Peyer's patch (tissue), 4 donors: ENCODE measurements at regions not wholly inside any gene's neighbourhood (a gene's known extent, or its start where the extent isn't known, plus 50 kb on each side); places are given as distances from the start of the nearest gene placed in this dataset.

Experiments used
- DNase-seq, 3 donors: peaks; one replicate each; pipeline ENCODE4 v3.0.0-alpha.2; 2017 to 2019
- H3K27ac ChIP-seq, 4 donors: fragments of 200-600 bp; sonication (generic); one replicate each; pipeline ENCODE4 v1.5.1; 2016 to 2019
- H3K27me3 ChIP-seq, 2 donors: fragments of 200-600 bp; sonication (generic); one replicate each; pipeline ENCODE4 v1.5.1; 2019
- H3K36me3 ChIP-seq, 3 donors: fragments of 200-600 bp; sonication (generic); one replicate each; pipeline ENCODE4 v1.5.1; 2016 to 2019
- H3K4me1 ChIP-seq, 4 donors: fragments of 200-600 bp; sonication (generic); one replicate each; pipeline ENCODE4 v1.5.1; 2016 to 2019
- H3K4me3 ChIP-seq, 4 donors: fragments of 200-600 bp; sonication (generic); 1 replicate in 3 of 4; 2 replicates in 1 of 4; pipeline ENCODE4 v1.5.1; 2016 to 2019; ENCODE audit warnings: mild to moderate bottlenecking in 1 of 4
- H3K9me3 ChIP-seq, 4 donors: fragments of 200-600 bp; sonication (generic); one replicate each; pipeline ENCODE4 v1.5.1; 2016 to 2019; ENCODE audit warnings: mild to moderate bottlenecking in 1 of 4
- POLR2A ChIP-seq, 2 donors: fragments of 450-650 bp; IDR thresholded peaks; one replicate each; pipeline ENCODE4 v1.5.1; 2017; ENCODE audit warnings: antibody characterized with exemption in 2 of 2, mild to moderate bottlenecking in 2 of 2, moderate library complexity in 2 of 2
- TF ChIP-seq, protein P1 (sequence below), 6 experiments: fragments of 450-650 bp in 4 of 6; fragments of 200-600 bp in 2 of 6; sonication (generic) in 1 of 6; IDR thresholded peaks; one replicate each; pipeline ENCODE4 v1.5.1; 2017 to 2019; ENCODE audit warnings: antibody characterized with exemption in 6 of 6, mild to moderate bottlenecking in 3 of 6, moderate library complexity in 1 of 6

DNA sequence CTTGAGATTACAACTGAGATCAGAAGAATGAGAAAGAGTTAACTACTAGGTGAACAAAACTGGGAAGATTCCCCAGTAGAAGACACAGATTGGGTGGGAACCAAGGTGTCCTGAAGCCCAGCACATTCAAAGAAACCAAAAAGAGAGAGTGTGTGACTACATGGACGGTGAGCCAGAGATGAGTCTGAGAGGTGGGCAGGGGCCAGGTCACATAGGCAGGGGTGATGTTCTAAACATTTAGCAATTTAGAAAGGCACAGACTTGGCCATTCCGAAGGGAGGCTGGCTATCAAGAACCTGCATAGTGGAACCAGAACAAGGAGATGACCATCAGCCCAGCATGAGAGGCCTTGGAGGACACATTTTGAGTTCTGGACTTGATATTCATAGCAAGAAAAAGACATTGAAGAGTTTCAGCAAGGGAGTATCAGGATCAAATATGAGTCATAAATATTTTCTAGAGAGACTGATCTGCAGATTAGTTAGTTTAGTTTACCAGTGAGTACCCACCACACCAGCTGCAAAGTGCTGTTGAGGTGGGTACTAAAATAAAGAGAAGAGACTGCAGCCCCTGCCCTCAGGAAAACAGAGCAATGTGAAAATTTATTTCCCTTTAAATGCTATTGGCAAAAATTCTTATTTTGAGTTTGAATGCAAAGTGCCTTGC lies 340.5 kb upstream of the PRDM1 start:
- Histone ChIP-seq H3K4me1 (no peaks in the 10 kb centered on the region), H3K27me3 (no peaks in the 10 kb centered on the region), H3K9me3 (no peaks in the 10 kb centered on the region), H3K4me3 (no peak overlapping the region), H3K27ac (no peak overlapping the region), H3K36me3 (no peaks in the 10 kb centered on the region)
- no peak for DNase-seq
- TF ChIP-seq, protein P1, sequence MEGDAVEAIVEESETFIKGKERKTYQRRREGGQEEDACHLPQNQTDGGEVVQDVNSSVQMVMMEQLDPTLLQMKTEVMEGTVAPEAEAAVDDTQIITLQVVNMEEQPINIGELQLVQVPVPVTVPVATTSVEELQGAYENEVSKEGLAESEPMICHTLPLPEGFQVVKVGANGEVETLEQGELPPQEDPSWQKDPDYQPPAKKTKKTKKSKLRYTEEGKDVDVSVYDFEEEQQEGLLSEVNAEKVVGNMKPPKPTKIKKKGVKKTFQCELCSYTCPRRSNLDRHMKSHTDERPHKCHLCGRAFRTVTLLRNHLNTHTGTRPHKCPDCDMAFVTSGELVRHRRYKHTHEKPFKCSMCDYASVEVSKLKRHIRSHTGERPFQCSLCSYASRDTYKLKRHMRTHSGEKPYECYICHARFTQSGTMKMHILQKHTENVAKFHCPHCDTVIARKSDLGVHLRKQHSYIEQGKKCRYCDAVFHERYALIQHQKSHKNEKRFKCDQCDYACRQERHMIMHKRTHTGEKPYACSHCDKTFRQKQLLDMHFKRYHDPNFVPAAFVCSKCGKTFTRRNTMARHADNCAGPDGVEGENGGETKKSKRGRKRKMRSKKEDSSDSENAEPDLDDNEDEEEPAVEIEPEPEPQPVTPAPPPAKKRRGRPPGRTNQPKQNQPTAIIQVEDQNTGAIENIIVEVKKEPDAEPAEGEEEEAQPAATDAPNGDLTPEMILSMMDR (IDR thresholded peaks at IDR 0.05), result no peak
- TF ChIP-seq POLR2A (IDR thresholded peaks at IDR 0.05), result no peak

DNA sequence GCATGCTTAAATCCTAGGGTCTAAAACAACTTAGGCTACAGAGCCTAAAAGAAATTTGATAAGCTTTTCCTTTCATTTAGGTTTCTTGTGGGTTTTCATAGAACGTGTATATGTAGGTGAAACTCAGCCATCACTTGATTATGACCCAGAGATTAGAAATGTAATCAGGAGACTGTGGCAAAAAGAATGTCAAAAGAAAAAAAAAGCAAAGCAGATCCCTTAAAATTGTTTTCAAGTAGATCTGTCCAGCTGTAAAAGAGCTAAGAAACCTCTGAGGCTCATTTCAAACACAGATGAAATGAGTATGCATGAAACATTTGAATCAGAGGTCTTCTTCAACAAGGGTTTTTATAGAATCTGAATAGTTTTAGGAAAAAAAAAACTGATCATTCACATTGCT lies 341.3 kb upstream of the PRDM1 start:
- no peak for DNase-seq
- no peaks in the 10 kb centered on the region for H3K36me3 ChIP-seq
- H3K27me3 ChIP-seq, result no peaks in the 10 kb centered on the region
- no peak overlapping the region for H3K27ac ChIP-seq
- TF ChIP-seq, protein P1 (IDR thresholded peaks at IDR 0.05), result no peak
- no peak for TF ChIP-seq POLR2A (IDR thresholded peaks at IDR 0.05)
- H3K9me3 ChIP-seq, result no peaks in the 10 kb centered on the region
- no peaks in the 10 kb centered on the region for H3K4me1 ChIP-seq
- H3K4me3 ChIP-seq, result no peak overlapping the region

DNA sequence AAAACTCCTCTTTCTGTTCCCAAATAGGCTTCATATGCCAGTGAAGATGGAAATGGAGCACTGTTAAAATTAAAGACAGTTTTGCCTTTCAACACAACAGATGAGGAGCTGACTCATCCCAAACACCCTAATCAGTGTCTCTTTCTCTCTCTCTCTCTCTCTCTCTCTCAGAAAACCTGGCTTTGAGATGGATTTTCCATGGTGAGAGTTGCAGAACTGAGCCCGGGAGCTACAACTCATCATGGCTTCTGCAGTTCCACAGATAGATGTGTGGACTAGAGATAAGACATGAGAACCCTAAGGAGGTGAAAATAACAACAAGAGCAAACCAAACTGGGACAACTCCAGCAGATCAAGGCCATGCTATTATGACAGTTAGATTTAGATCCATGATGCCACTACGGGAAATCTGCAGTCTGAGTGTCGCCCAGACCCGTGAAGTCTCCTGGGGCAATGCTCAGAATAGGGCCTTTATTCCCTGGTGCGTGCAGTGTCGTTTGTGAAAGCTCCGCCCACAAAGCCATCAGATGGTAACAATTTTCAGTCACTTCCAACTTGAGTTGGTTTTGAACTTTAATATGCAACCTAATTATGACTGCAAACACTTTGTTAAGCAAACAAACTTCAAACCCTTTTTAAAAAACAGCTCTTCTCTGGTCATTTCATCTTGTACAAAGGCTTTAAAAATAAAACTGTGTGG lies 338.2 kb upstream of the PREP start:
- Histone ChIP-seq H3K27ac (no peak overlapping the region), H3K4me1 (no peaks in the 10 kb centered on the region), H3K36me3 (no peaks in the 10 kb centered on the region), H3K4me3 (no peak overlapping the region), H3K27me3 (no peaks in the 10 kb centered on the region), H3K9me3 (no peaks in the 10 kb centered on the region)
- no peak for DNase-seq
- TF ChIP-seq, protein P1 (IDR thresholded peaks at IDR 0.05), result no peak
- TF ChIP-seq POLR2A (IDR thresholded peaks at IDR 0.05), result no peak

DNA sequence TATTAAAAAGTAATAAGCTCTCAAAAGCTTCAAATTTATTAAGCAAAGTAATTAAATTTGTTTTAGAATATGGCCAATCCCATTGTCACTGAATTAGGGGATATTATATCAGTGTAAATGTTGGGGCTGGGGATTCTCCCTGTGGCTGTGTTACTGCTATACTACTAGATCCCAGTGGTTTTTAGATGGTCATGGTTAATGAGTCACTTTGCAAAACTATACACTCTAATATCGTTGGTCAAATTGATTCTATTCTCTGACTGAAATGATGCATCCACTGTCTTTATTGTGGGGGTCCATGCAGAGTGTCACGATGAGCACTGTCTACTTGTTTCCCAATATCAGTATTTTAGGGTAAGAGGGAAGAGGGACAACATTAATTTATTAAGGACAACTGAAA lies 336.9 kb upstream of the PREP start:
- DNase-seq, result no peak
- Histone ChIP-seq H3K4me1 (no peaks in the 10 kb centered on the region), H3K9me3 (no peaks in the 10 kb centered on the region), H3K36me3 (no peaks in the 10 kb centered on the region), H3K27ac (no peak overlapping the region), H3K27me3 (no peaks in the 10 kb centered on the region), H3K4me3 (no peak overlapping the region)
- TF ChIP-seq, protein P1 (IDR thresholded peaks at IDR 0.05), result no peak
- no peak for TF ChIP-seq POLR2A (IDR thresholded peaks at IDR 0.05)

DNA sequence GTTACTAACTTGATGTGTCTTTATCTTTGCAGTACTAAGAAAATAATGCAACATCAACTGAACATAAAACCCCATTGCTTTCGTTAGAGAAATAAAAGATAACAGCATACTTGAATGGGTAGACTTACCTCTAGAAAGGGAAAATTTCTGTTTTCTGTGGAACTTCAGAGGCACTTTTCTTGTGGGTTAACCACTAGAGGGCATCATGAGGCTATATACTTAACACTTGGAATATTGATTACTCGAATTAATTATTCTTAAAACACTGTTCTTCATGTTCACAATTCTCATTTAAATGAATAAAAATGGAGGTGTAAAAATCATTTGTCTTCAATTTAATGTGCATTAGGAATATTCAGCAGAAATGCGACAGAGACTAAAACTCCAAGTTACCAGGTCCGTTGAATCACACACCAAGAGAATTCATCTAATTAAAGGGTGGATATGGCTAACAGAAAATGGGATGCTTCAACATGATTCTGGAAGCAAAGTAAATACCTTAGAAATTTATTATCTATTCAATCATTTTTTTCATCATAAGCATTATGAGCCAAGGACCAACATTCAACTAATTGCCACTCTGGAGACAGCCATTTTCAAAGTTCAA lies 330.8 kb upstream of the PREP start:
- no peak for DNase-seq
- Histone ChIP-seq H3K4me3 (no peak overlapping the region), H3K4me1 (no peaks in the 10 kb centered on the region), H3K27ac (no peak overlapping the region), H3K36me3 (no peaks in the 10 kb centered on the region), H3K9me3 (no peaks in the 10 kb centered on the region), H3K27me3 (no peaks in the 10 kb centered on the region)
- TF ChIP-seq, protein P1 (IDR thresholded peaks at IDR 0.05), result peak; percentile 24 to 71 (median 66)
- no peak for TF ChIP-seq POLR2A (IDR thresholded peaks at IDR 0.05)
